NCI-H2196 treated with DMSO at 0.1 percent for 48 hours (cell line): ENCODE measurements at regions not wholly inside any gene's neighbourhood (a gene's known extent, or its start where the extent isn't known, plus 50 kb on each side); places are given as distances from the start of the nearest gene placed in this dataset.
"Not testable (repeated sequence)": the region's sequence is repeated elsewhere in the genome, so short reads cannot be mapped to it uniquely, and the experiment has no call there.

Experiments
- DNase-seq: peaks from one replicate; lab custom pipeline; 2025; ENCODE audit not compliant: unreplicated experiment; lab: John Stamatoyannopoulos, UW

- no peak for DNase-seq
These were observed 51.5 kb upstream of the MRI1 start for GRCh38 chr19:13712767-13713201.

GRCh38 chr19:13707915-13708314, 56.4 kb upstream of the MRI1 start:
- no peak for DNase-seq

GRCh38 chr19:13705928-13706447, 58.3 kb upstream of the MRI1 start:
- DNase-seq = no peak

- no peak for DNase-seq
These were observed 59.1 kb upstream of the MRI1 start for GRCh38 chr19:13705201-13705600.

- no peak for DNase-seq
These were observed 62.7 kb upstream of the MRI1 start for GRCh38 chr19:13701624-13702023.

GRCh38 chr19:13700621-13701020, 63.7 kb upstream of the MRI1 start:
- DNase-seq = no peak

GRCh38 chr19:13699786-13700185, 64.5 kb upstream of the MRI1 start:
- DNase-seq = no peak

- no peak for DNase-seq
These were observed 67.5 kb upstream of the MRI1 start for GRCh38 chr19:13696839-13697238.

- no peak for DNase-seq
These were observed 70.4 kb upstream of the MRI1 start for GRCh38 chr19:13693889-13694288.

- DNase-seq = no peak
These were observed 72.5 kb upstream of the MRI1 start for GRCh38 chr19:13691569-13692435.

GRCh38 chr19:13689085-13689484, 75.2 kb upstream of the MRI1 start:
- DNase-seq = no peak

- no peak for DNase-seq
These were observed 80.3 kb upstream of the MRI1 start for GRCh38 chr19:13684021-13684420.

- DNase-seq = no peak
These were observed 82.8 kb upstream of the MRI1 start for GRCh38 chr19:13681509-13681908.

- DNase-seq = not testable (repeated sequence)
These were observed 83.5 kb upstream of the MRI1 start for GRCh38 chr19:13680708-13681360.

GRCh38 chr19:13676967-13677366, 87.4 kb upstream of the MRI1 start:
- not testable (repeated sequence) for DNase-seq

- DNase-seq = not testable (repeated sequence)
These were observed 91.7 kb upstream of the MRI1 start for GRCh38 chr19:13672480-13673175.

GRCh38 chr19:13670846-13671245, 93.5 kb upstream of the MRI1 start:
- no peak for DNase-seq

GRCh38 chr19:13669780-13670355, 94.5 kb upstream of the MRI1 start:
- DNase-seq = no peak

- no peak for DNase-seq
These were observed 95.4 kb upstream of the MRI1 start for GRCh38 chr19:13668964-13669363.

GRCh38 chr19:13666165-13666564, 98.2 kb upstream of the MRI1 start:
- DNase-seq = no peak
